Dermis microvascular lymphatic vessel endothelial cell (primary cell): ENCODE measurements at regions not wholly inside any gene's neighbourhood (a gene's known extent, or its start where the extent isn't known, plus 50 kb on each side); places are given as distances from the start of the nearest gene placed in this dataset.
"Not testable (repeated sequence)": the region's sequence is repeated elsewhere in the genome, so short reads cannot be mapped to it uniquely, and the experiment has no call there.

ENCODE experiments used
- DNase-seq, 2 donors: peaks; one replicate each; pipeline versions ENCODE4 v3.0.0 to v3.0.0-alpha.2; 2010; ENCODE audit warnings: low read depth in 2 of 2

DNA sequence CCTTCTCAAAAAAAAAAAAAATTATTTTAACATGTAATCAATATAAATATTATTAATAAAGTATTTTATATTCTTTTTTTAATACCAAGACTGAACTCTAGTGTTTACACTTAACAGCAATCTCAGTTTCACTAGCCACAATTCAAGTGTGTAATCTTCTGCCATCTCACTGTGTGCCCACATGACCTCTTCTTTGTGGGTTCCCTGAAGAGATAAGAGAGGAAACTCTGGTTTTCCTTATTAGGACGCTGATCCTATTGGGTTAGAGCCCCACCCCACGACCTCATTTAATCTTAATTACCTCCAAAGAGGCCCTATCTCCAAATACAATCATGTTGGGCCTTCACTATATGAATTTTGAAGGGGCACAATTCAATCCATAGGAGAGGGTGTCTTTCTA, 177.6 kb downstream of the STK31 start:
- DNase-seq = no peak

DNA sequence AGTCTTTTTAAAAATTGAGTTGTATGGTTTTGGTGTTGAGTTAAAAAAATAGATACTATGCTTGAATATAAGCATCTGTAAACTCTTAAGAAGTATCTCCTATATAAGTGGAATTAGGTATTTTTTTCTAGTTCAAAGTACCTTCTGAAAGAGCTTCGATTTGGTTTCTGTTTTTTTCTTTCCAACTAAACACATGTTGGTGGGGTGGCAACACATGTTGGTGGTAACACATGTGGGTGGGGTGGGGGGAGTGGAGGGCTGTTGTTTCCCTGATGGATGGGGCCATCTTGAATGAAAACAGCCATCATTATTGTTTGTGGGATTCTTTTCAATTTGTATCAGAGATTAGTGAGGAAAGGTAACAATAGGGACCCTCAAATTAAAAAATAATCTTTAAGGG, 178.9 kb downstream of the STK31 start:
- no peak for DNase-seq

DNA sequence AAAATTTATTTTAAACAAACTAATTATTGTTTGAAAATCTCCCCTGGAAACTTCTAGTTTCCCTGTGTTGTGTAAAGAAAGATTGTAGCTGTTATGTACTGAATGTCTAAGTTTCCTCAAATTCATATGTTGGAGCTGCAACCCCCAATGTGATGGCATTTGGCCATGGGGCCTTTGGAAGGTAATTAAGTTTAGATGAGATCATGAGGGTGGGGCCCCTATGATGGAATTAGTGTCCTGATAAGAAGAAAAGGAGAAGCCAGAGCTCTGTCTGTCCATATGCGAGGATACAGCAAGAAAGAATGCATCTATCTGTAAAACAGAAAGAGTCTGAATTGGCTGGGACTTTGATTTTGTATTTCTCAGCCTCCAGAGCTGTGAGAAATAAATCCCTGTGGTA, 179.5 kb downstream of the STK31 start:
- DNase-seq = no peak

DNA sequence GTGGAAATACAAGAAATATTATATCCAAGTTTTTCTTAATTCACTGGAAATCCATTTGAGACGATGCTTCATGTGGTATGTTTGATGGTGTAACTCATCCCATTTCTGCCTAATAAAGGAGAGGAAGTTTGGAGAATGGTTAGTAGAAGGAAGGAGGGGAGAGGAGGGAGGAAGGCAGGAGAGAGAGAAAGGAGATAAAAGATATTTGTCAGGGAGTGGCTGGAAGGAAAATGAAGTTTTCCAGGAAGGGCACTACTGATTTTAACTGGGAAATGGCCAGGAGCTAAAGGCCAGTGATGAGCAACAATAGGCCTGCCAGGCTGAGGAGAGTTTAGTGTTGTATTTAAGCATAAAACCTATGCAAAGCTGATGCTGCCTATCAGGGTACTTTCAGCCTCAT, 182.0 kb downstream of the STK31 start:
- DNase-seq = no peak

GRCh38 chr7:23893176-23893941, 183.3 kb downstream of the STK31 start:
- DNase-seq = no peak

- no peak for DNase-seq
These were observed 184.2 kb downstream of the STK31 start for GRCh38 chr7:23893942-23894891.

- DNase-seq = no peak
These were observed 185.0 kb downstream of the STK31 start for GRCh38 chr7:23894892-23895569.

DNA sequence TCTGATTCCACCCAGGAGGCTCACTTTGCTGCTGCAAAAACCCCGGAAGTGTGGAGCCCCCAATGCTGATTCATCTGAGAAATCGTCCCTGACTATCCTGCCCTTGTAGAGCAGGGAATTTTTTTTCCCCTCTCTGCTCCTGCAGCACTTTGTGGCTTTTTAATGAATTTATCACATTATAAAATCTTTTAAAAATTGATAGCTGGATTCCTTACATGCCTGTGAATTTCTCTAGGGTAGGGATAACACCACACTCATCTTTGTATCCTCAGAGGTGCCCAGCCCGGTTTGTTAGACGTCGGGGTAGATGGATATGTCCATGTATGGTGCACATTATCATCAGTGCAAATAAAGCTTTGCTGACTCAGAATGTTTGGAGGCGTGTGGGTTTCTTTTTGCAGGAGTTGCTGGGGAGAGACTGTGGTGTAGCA, 185.7 kb downstream of the STK31 start:
- no peak for DNase-seq

GRCh38 chr7:23898619-23899018, 188.6 kb downstream of the STK31 start:
- DNase-seq = no peak

DNA sequence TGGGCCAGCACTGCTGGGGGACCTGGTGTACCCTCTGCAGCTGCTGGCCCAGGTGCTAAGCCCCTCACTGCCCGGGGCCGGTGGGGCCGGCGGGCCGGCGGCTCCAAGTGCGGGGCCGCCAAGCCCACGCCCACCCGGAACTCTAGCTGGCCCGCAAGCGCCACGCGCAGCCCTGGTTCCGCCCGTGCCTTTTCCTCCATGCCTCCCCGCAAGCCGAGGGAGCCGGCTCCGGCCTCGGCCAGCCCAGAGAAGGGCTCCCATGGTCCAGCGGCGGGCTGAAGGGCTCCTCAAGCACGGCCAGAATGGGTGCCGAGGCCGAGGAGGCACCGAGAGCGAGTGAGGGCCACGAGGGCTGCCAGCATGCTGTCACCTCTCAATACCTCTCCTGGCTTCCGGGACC, 194.9 kb downstream of the STK31 start:
- not testable (repeated sequence) for DNase-seq

- DNase-seq = no peak
These were observed 197.0 kb downstream of the STK31 start for GRCh38 chr7:23907012-23907411.

DNA sequence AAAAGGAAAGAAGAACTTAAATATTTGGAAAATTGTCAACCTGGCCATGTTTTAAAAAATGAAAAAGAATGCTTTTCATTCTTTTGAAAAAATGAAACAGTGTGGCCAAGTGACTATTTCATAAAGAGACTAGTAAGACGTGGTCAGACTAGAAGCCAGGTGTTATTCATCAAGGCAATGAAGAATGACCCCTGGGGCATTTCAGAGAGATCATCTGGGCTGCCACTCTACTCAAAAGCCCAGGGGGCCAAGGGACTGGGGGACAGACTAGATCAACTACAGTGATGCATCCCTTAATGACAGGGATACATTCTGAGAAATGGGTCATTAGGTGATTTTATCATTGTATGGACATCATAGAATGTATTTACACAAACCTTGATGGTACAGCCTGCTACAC, 199.4 kb downstream of the STK31 start:
- no peak for DNase-seq

DNA sequence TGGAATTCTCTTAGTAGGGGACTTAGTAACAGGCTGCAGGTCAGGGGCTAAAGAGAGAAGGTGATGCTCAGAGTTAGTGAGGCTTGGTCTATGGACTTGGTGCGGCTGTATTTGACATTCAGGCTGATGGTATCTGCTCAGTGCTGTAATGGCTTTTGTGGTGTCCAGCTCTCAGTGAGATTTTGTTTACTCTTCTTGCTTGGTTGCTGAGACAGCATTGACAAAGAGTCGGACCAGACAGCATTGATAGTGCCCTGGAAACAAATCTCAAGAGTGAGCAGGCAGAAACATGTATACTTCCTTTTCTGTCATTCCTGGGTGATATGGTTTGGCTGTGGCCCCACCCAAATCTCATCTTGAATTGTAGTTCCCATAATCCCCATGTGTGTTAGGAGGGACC, 202.0 kb downstream of the STK31 start:
- DNase-seq = no peak

DNA sequence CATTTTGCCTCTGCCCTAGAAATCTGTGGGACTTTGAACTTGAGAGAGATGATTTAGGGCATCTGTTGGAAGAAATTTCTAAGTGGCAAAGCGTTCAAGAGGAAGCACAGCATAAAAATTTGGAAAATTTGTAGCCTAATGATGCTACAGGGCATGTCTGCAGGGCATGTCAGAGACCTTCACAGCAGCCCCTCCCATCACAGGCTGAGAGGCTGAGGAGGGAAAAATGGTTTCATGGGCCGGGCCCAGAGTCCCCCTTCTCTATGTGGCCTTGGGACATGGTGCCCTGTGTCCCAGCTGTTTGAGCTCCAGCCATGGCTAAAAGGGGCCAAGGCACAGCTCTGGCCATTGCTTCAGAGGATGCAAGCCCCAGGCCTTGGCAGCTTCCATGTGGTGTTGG, 203.0 kb downstream of the STK31 start:
- DNase-seq = no peak

- DNase-seq = no peak
These were observed 205.2 kb downstream of the STK31 start for GRCh38 chr7:23915236-23915635.

DNA sequence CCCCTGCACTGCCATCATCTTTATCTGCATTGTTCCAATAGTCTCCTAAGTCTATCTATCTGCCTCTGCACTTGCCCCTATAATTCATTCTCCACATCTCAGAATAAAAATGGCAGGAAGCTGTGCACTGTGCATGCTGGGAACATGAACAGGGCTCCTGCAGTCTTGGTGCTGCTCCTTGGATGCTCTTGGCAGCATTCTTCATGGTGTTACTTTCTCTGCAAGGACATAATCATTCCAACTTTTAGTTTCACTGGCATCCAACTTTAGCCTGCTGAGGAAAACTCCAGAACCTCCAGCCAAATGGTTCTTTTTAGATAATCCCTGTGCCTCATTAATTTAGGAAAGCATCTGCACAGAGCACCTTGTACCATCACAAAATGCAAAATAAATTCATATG, 208.3 kb downstream of the STK31 start:
- no peak for DNase-seq

DNA sequence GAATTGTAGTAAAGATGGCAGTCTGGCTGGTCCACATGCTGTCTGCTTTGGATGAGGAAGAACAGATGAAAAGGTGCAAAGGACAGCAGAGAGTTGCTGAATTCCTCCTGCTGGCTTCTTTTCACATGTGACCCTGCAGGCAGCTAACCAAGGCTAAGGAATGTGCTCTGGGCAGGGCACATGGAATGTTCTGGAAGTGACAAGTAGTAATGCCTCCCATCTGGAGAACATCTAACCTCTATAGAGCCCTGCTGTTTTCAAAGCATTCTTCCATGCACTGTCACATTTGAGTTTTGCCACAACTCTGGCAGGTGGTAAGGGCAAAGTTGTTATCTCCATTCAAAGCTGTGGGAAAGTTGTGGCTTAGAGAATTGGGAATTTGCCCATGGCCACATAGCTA, 208.8 kb downstream of the STK31 start:
- DNase-seq = no peak

DNA sequence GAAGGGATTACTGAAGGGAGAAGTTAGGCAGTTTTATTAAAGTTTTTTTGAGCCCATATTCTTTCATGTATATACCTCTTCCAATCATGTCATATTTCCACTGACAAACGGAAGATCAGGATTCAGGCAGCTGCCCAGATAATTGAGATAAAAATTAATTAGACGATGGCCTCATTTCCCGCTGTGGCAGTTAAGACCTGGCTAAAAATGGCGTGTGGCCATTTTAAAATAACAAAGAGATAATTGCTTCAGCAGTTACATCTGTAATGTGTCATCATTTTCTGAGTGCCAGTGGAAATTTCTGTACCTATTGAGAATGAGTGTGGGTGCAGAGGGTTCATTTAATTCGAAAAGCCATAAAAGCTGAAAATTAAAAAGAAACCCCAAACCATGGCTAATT, 215.1 kb downstream of the STK31 start:
- DNase-seq = no peak

DNA sequence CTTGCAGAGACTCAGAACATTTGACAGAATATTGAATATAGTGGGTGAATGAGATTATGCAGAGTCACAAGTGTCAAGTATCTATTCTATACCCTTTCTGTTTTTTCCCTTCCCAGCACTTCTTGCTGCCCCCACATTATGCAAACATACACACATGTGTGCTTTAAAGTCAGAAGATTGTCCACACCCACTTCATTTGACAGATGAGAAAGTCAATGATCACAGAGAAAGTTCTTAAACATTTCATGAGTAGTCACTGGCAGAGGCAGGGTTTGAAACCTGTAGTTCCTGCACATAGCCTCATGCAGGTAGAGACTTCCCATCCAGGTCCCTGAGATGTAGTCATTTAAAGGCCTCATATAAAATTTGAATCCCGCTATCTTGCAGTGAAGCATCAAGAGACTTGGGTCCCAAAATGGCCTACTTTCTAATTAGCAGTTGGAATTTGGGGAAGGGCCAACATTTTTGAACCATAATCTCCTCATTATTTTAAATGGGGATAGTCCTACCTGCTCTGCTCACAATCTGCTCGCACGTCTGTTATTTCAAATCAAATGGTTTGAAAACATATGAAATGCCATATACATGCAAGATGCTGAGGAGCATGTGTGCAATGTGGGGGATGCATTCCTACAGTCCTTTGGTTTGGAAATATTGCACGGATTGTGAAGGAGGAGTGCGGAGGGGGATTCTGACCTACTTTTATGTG, 217.8 kb downstream of the STK31 start:
- DNase-seq = no peak

- no peak for DNase-seq
These were observed 218.4 kb downstream of the STK31 start for GRCh38 chr7:23928418-23928775.

GRCh38 chr7:23930312-23930711, 220.3 kb downstream of the STK31 start:
- DNase-seq = no peak

DNA sequence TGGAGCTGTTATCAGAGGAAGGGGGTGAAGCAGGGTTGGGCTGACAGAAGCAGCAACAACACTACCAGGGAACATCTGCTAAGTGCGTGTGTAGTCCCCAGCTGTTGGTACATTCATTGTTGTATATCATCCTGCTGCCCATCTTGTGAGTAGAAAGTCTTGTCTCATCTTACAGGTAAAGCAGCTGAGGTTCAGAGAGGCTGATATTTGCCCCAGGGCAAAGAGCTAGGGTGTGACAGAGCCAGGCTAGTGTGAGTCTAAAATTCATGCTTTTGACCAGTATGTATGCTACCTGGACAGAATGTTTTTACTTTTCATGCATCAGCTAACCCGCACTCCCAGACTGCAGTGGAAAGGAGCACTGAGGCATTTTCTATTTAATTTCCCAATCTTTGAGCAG, 221.6 kb downstream of the STK31 start:
- no peak for DNase-seq
